ENCODE measurements at regions not wholly inside any gene's neighbourhood (a gene's known extent, or its start where the extent isn't known, plus 50 kb on each side); places are given as distances from the start of the nearest gene placed in this dataset.

DNA sequence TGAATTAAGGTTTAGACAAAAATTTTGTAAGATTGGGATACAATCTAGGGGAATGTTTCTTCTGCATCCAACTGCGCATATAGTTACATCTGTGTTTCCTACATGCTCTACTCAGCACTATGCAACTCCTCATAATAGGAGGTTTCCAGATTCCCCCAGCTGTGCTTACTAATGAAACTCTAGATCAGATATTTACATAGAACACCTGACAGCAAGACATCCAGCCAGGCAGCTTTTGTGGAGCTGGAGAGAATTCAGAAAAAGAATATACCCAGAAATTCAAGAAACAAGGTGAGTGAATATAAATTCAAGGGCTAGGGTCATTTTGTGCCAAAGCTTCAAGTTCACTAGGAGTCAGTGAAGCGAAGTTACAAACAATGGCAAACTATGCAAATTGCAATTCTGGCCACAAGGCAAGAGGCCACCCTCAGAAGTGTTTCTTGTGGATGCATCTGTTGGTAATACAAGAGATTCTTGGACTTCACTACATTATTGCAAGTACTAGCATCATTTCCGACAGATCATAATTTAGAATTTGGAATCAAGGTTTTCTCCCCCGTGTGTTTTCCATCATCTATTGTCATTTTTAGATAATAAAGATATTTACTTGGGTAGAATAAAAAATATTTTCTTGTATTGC lies 341.2 kb upstream of the NAV3 start:
- H3K23me2 ChIP-seq (ENCODE audit: insufficient read length, low read depth, low read length, poor library complexity, severe bottlenecking), result no peaks in the 10 kb centered on the region
- no peak overlapping the region for H2BK5ac ChIP-seq (ENCODE audit: insufficient read length, low read length)
- no peaks in the 10 kb centered on the region for H3K79me1 ChIP-seq (ENCODE audit: insufficient read depth, low read depth, low read length, poor library complexity, severe bottlenecking)
- H2BK20ac ChIP-seq (ENCODE audit: low read depth, low read length, poor library complexity, severe bottlenecking), result no peak overlapping the region
- Mint-ChIP-seq H3K36me3 (ENCODE audit: insufficient read depth in 1 of 3, low read depth in 3 of 3) (peaks cover 2 to 15% (median 6%) of the 10 kb centered on the region in 3 experiments; a peak in 6 of 7 replicates), H3K4me1 (peaks cover 23 to 31% of the 10 kb centered on the region in 2 experiments), H3K4me3 (no peak overlapping the region), H3K27ac (no peak overlapping the region), H3K9me3 (peaks cover 7 to 9% of the 10 kb centered on the region in 2 experiments; a peak in 4 of 5 replicates), H3K27me3 (ENCODE audit: low read depth) (no peaks in the 10 kb centered on the region)
- H3K23ac ChIP-seq (ENCODE audit: insufficient read length, low read depth, low read length), result no peak overlapping the region
- no peak overlapping the region for H4K91ac ChIP-seq (ENCODE audit: insufficient read length, low read depth, low read length)
- H3K27me3 ChIP-seq (ENCODE audit: insufficient read depth, low read length), result no peaks in the 10 kb centered on the region
- H3K56ac ChIP-seq (ENCODE audit: insufficient read length, low read depth, low read length), result no peak overlapping the region
- no peak overlapping the region for H3T11ph ChIP-seq (ENCODE audit: low read length)
- H2AK5ac ChIP-seq (ENCODE audit: insufficient read length, low read length), result no peak overlapping the region
- H3K9ac ChIP-seq (ENCODE audit: extremely low read depth, insufficient read length, low read length), result no peak overlapping the region
- no CpG with 5 or more reads among the region's 4 CpGs for WGBS (ENCODE audit: extremely low coverage, insufficient read length, low lambda C conversion rate)
- no peak for DNase-seq
- no peak overlapping the region for H3K4me2 ChIP-seq (ENCODE audit: insufficient read depth, insufficient read length, low read length)
- H4K20me1 ChIP-seq (ENCODE audit: control insufficient read depth, insufficient read depth, insufficient read length), result no peaks in the 10 kb centered on the region
- H2BK12ac ChIP-seq (ENCODE audit: insufficient read length, low read depth, low read length), result no peak overlapping the region
- no peak overlapping the region for H3K4ac ChIP-seq (ENCODE audit: low read depth, low read length)
- H3K9me3 ChIP-seq (ENCODE audit: control insufficient read depth, low read depth, low read length), result no peaks in the 10 kb centered on the region
- no peak overlapping the region for H2AFZ ChIP-seq (ENCODE audit: low read length)
- TF ChIP-seq, protein P1, sequence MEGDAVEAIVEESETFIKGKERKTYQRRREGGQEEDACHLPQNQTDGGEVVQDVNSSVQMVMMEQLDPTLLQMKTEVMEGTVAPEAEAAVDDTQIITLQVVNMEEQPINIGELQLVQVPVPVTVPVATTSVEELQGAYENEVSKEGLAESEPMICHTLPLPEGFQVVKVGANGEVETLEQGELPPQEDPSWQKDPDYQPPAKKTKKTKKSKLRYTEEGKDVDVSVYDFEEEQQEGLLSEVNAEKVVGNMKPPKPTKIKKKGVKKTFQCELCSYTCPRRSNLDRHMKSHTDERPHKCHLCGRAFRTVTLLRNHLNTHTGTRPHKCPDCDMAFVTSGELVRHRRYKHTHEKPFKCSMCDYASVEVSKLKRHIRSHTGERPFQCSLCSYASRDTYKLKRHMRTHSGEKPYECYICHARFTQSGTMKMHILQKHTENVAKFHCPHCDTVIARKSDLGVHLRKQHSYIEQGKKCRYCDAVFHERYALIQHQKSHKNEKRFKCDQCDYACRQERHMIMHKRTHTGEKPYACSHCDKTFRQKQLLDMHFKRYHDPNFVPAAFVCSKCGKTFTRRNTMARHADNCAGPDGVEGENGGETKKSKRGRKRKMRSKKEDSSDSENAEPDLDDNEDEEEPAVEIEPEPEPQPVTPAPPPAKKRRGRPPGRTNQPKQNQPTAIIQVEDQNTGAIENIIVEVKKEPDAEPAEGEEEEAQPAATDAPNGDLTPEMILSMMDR (conservative IDR thresholded peaks at IDR 0.05), result no peak
- H3K4me1 ChIP-seq (ENCODE audit: insufficient read depth, low read length), result no peaks in the 10 kb centered on the region; the same call in 1 of the 2 replicates
- H3K27ac ChIP-seq (ENCODE audit: insufficient read length, low read depth, low read length), result no peak overlapping the region
- H4K5ac ChIP-seq (ENCODE audit: insufficient read length, low read depth, low read length), result no peak overlapping the region
- H4K8ac ChIP-seq (replicated peaks; ENCODE audit: insufficient read length, low read depth, low read length), result no peak overlapping the region
- no peaks in the 10 kb centered on the region for H3K79me2 ChIP-seq (ENCODE audit: insufficient read depth, low read length)
- no peak overlapping the region for H3K14ac ChIP-seq (ENCODE audit: insufficient read depth, low read length)
- H3K18ac ChIP-seq (ENCODE audit: insufficient read length, low read depth, low read length), result no peak overlapping the region
- H2BK15ac ChIP-seq (ENCODE audit: low read depth, low read length), result no peak overlapping the region
- no peak overlapping the region for H2BK120ac ChIP-seq (ENCODE audit: low read depth, low read length, poor library complexity, severe bottlenecking)
